Activated naive CD4-positive, alpha-beta T cell treated with anti-CD3 and anti-CD28 coated beads, Interleukin-2, amount 10 ng/mL, durations not matched to agents 7 days and 5 days (primary cell): ENCODE measurements at regions not wholly inside any gene's neighbourhood (a gene's known extent, or its start where the extent isn't known, plus 50 kb on each side); places are given as distances from the start of the nearest gene placed in this dataset.

ENCODE experiments used
- CTCF ChIA-PET: fragments of 350-600 bp; sonication (Branson Sonifier 250); formaldehyde crosslinking; loops from one replicate; lab custom pipeline; 2021; ENCODE audit warnings: antibody characterized with exemption; lab: Charles Lee
- DNase-seq: peaks from one replicate; pipeline ENCODE4 v3.0.0-alpha.2; 2020
- H3K27ac Mint-ChIP-seq: one replicate; pipeline ENCODE4 v1.8.0; 2021; ENCODE audit warnings: mild to moderate bottlenecking, moderate library complexity, mixed read lengths
- H3K27me3 Mint-ChIP-seq: one replicate; pipeline ENCODE4 v1.8.0; 2021; ENCODE audit warnings: mild to moderate bottlenecking, mixed read lengths
- H3K36me3 Mint-ChIP-seq: one replicate; pipeline ENCODE4 v1.8.0; 2021; ENCODE audit warnings: mixed read lengths
- H3K4me1 Mint-ChIP-seq: one replicate; pipeline ENCODE4 v1.8.0; 2021; ENCODE audit warnings: mixed read lengths
- H3K4me3 Mint-ChIP-seq: one replicate; pipeline ENCODE4 v1.8.0; 2021; ENCODE audit warnings: mild to moderate bottlenecking, moderate library complexity, mixed read lengths
- H3K9me3 Mint-ChIP-seq: one replicate; pipeline ENCODE4 v1.8.0; 2021; ENCODE audit warnings: mixed read lengths

- Mint-ChIP-seq H3K4me1 (no peaks in the 10 kb centered on the region), H3K27me3 (peaks cover 3% of the 10 kb centered on the region), H3K9me3 (no peaks in the 10 kb centered on the region), H3K4me3 (no peak overlapping the region), H3K27ac (no peak overlapping the region), H3K36me3 (no peaks in the 10 kb centered on the region)
- CTCF ChIA-PET = no interaction called here
- no peak for DNase-seq
Measured at GRCh38 chr20:40232756-40233155, 456.3 kb downstream of the MAFB start.

GRCh38 chr20:40232273-40232672 lies 456.8 kb downstream of the MAFB start:
- Mint-ChIP-seq H3K4me3 (no peak overlapping the region), H3K9me3 (no peaks in the 10 kb centered on the region), H3K27ac (no peak overlapping the region), H3K4me1 (no peaks in the 10 kb centered on the region), H3K36me3 (no peaks in the 10 kb centered on the region), H3K27me3 (peaks cover 3% of the 10 kb centered on the region)
- DNase-seq = no peak
- CTCF ChIA-PET = no interaction called here

GRCh38 chr20:40230486-40230885 lies 458.6 kb downstream of the MAFB start:
- H3K9me3 Mint-ChIP-seq = no peaks in the 10 kb centered on the region

GRCh38 chr20:40225596-40225995 lies 463.4 kb downstream of the MAFB start:
- Mint-ChIP-seq H3K4me1 (no peaks in the 10 kb centered on the region), H3K36me3 (no peaks in the 10 kb centered on the region)

More at GRCh38 chr20:40230486-40230885, 458.6 kb downstream of the MAFB start:
- Mint-ChIP-seq H3K36me3 (no peaks in the 10 kb centered on the region), H3K27ac (no peak overlapping the region), H3K4me3 (no peak overlapping the region), H3K4me1 (no peaks in the 10 kb centered on the region), H3K27me3 (no peaks in the 10 kb centered on the region)
- CTCF ChIA-PET = no interaction called here
- DNase-seq = no peak

GRCh38 chr20:40223810-40224209 lies 465.2 kb downstream of the MAFB start:
- Mint-ChIP-seq H3K27me3 (no peaks in the 10 kb centered on the region), H3K36me3 (no peaks in the 10 kb centered on the region)
- CTCF ChIA-PET = no interaction called here

More at GRCh38 chr20:40225596-40225995, 463.4 kb downstream of the MAFB start:
- no peak overlapping the region for H3K4me3 Mint-ChIP-seq
- no peak overlapping the region for H3K27ac Mint-ChIP-seq
- H3K27me3 Mint-ChIP-seq = no peaks in the 10 kb centered on the region
- no peak for DNase-seq
- CTCF ChIA-PET = no interaction called here
- no peaks in the 10 kb centered on the region for H3K9me3 Mint-ChIP-seq

GRCh38 chr20:40218971-40219370 lies 470.1 kb downstream of the MAFB start:
- no peak overlapping the region for H3K27ac Mint-ChIP-seq
- no peaks in the 10 kb centered on the region for H3K4me1 Mint-ChIP-seq
- no peaks in the 10 kb centered on the region for H3K9me3 Mint-ChIP-seq
- no peaks in the 10 kb centered on the region for H3K27me3 Mint-ChIP-seq
- no peak overlapping the region for H3K4me3 Mint-ChIP-seq
- CTCF ChIA-PET = no interaction called here
- H3K36me3 Mint-ChIP-seq = no peaks in the 10 kb centered on the region
- no peak for DNase-seq

More at GRCh38 chr20:40223810-40224209, 465.2 kb downstream of the MAFB start:
- Mint-ChIP-seq H3K4me1 (no peaks in the 10 kb centered on the region), H3K27ac (no peak overlapping the region), H3K4me3 (no peak overlapping the region), H3K9me3 (no peaks in the 10 kb centered on the region)
- DNase-seq = no peak

- Mint-ChIP-seq H3K9me3 (no peaks in the 10 kb centered on the region), H3K4me3 (no peak overlapping the region), H3K27me3 (no peaks in the 10 kb centered on the region), H3K36me3 (no peaks in the 10 kb centered on the region), H3K27ac (no peak overlapping the region), H3K4me1 (no peaks in the 10 kb centered on the region)
- CTCF ChIA-PET = no interaction called here
- no peak for DNase-seq
Measured at GRCh38 chr20:40218316-40218969, 470.6 kb downstream of the MAFB start.

- Mint-ChIP-seq H3K4me1 (no peaks in the 10 kb centered on the region), H3K9me3 (no peaks in the 10 kb centered on the region), H3K4me3 (no peak overlapping the region), H3K36me3 (no peaks in the 10 kb centered on the region), H3K27me3 (no peaks in the 10 kb centered on the region), H3K27ac (no peak overlapping the region)
- CTCF ChIA-PET = no interaction called here
- no peak for DNase-seq
Measured at GRCh38 chr20:40207655-40208054, 481.4 kb downstream of the MAFB start.

GRCh38 chr20:40205971-40206370 lies 483.1 kb downstream of the MAFB start:
- Mint-ChIP-seq H3K4me1 (no peaks in the 10 kb centered on the region), H3K27me3 (no peaks in the 10 kb centered on the region), H3K27ac (no peak overlapping the region), H3K36me3 (no peaks in the 10 kb centered on the region), H3K9me3 (no peaks in the 10 kb centered on the region), H3K4me3 (no peak overlapping the region)
- CTCF ChIA-PET = no interaction called here
- no peak for DNase-seq

- CTCF ChIA-PET = no interaction called here
- Mint-ChIP-seq H3K27me3 (no peaks in the 10 kb centered on the region), H3K36me3 (no peaks in the 10 kb centered on the region), H3K4me3 (no peak overlapping the region), H3K27ac (no peak overlapping the region), H3K4me1 (no peaks in the 10 kb centered on the region), H3K9me3 (no peaks in the 10 kb centered on the region)
- DNase-seq = no peak
Measured at GRCh38 chr20:40203032-40203431, 486.0 kb downstream of the MAFB start.

GRCh38 chr20:40197691-40198090 lies 491.3 kb downstream of the MAFB start:
- Mint-ChIP-seq H3K27me3 (no peaks in the 10 kb centered on the region), H3K4me1 (no peaks in the 10 kb centered on the region), H3K4me3 (no peak overlapping the region), H3K36me3 (no peaks in the 10 kb centered on the region), H3K27ac (no peak overlapping the region), H3K9me3 (no peaks in the 10 kb centered on the region)
- CTCF ChIA-PET = no interaction called here
- DNase-seq = no peak

GRCh38 chr20:40196846-40197436 lies 492.1 kb downstream of the MAFB start:
- H3K9me3 Mint-ChIP-seq = no peaks in the 10 kb centered on the region
- no peak for DNase-seq
- no peaks in the 10 kb centered on the region for H3K4me1 Mint-ChIP-seq
- H3K4me3 Mint-ChIP-seq = no peak overlapping the region
- H3K27ac Mint-ChIP-seq = no peak overlapping the region
- H3K36me3 Mint-ChIP-seq = no peaks in the 10 kb centered on the region
- H3K27me3 Mint-ChIP-seq = no peaks in the 10 kb centered on the region
- CTCF ChIA-PET = no interaction called here

GRCh38 chr20:40195742-40196141 lies 493.3 kb downstream of the MAFB start:
- Mint-ChIP-seq H3K27me3 (no peaks in the 10 kb centered on the region), H3K4me1 (no peaks in the 10 kb centered on the region)

GRCh38 chr20:40192529-40192928 lies 496.5 kb downstream of the MAFB start:
- H3K4me1 Mint-ChIP-seq = no peaks in the 10 kb centered on the region
- no peaks in the 10 kb centered on the region for H3K9me3 Mint-ChIP-seq
- no peak for DNase-seq
- no peaks in the 10 kb centered on the region for H3K36me3 Mint-ChIP-seq
- CTCF ChIA-PET = no interaction called here
- no peak overlapping the region for H3K4me3 Mint-ChIP-seq
- H3K27me3 Mint-ChIP-seq = no peaks in the 10 kb centered on the region
- H3K27ac Mint-ChIP-seq = no peak overlapping the region

More at GRCh38 chr20:40195742-40196141, 493.3 kb downstream of the MAFB start:
- H3K36me3 Mint-ChIP-seq = no peaks in the 10 kb centered on the region
- no peak overlapping the region for H3K4me3 Mint-ChIP-seq
- H3K9me3 Mint-ChIP-seq = no peaks in the 10 kb centered on the region
- no peak overlapping the region for H3K27ac Mint-ChIP-seq
- no peak for DNase-seq
- CTCF ChIA-PET = no interaction called here

- Mint-ChIP-seq H3K27ac (no peak overlapping the region), H3K9me3 (no peaks in the 10 kb centered on the region), H3K27me3 (no peaks in the 10 kb centered on the region), H3K36me3 (no peaks in the 10 kb centered on the region), H3K4me3 (no peak overlapping the region), H3K4me1 (no peaks in the 10 kb centered on the region)
- CTCF ChIA-PET = no interaction called here
- DNase-seq = no peak
Measured at GRCh38 chr20:40192081-40192480, 497.0 kb downstream of the MAFB start.
